Stimulated activated CD4-positive, alpha-beta T cell treated with anti-CD3 and anti-CD28 coated beads, Interleukin-12 subunit alpha, Interleukin-12 subunit beta, amount 100 ng/mL, for 48 hours (primary cell): ENCODE measurements at regions not wholly inside any gene's neighbourhood (a gene's known extent, or its start where the extent isn't known, plus 50 kb on each side); places are given as distances from the start of the nearest gene placed in this dataset.

Source experiments
- DNase-seq, 3 donors: peaks; one replicate each; pipeline ENCODE4 v3.0.0-alpha.2; 2020; ENCODE audit warnings: low read depth in 2 of 3, low spot score in 1 of 3

- no peak for DNase-seq
Measured at GRCh38 chr13:74004109-74004508, 130.1 kb downstream of the KLF12 start.

- no peak for DNase-seq
Measured at GRCh38 chr13:74003374-74003773, 130.8 kb downstream of the KLF12 start.

- DNase-seq: no peak
Measured at GRCh38 chr13:74000876-74001275, 133.3 kb downstream of the KLF12 start.

- DNase-seq: no peak
Measured at GRCh38 chr13:73998631-73999030, 135.6 kb downstream of the KLF12 start.

- no peak for DNase-seq
Measured at GRCh38 chr13:73997964-73998363, 136.2 kb downstream of the KLF12 start.

- no peak for DNase-seq
Measured at GRCh38 chr13:73996569-73996968, 137.6 kb downstream of the KLF12 start.

GRCh38 chr13:73995736-73996135, 138.5 kb downstream of the KLF12 start:
- no peak for DNase-seq

GRCh38 chr13:73993661-73994060, 140.5 kb downstream of the KLF12 start:
- DNase-seq: no peak

- no peak for DNase-seq
Measured at GRCh38 chr13:73991884-73992283, 142.3 kb downstream of the KLF12 start.

GRCh38 chr13:73991384-73991783, 142.8 kb downstream of the KLF12 start:
- no peak for DNase-seq

GRCh38 chr13:73989244-73989843, 144.9 kb downstream of the KLF12 start:
- DNase-seq: no peak

GRCh38 chr13:73988461-73988860, 145.7 kb downstream of the KLF12 start:
- no peak for DNase-seq

GRCh38 chr13:73987618-73988017, 146.6 kb downstream of the KLF12 start:
- no peak for DNase-seq

- no peak for DNase-seq
Measured at GRCh38 chr13:73985783-73986182, 148.4 kb downstream of the KLF12 start.

- DNase-seq: peak; percentile 59 to 72 (median 66)
Measured at GRCh38 chr13:73984949-73985691, 149.1 kb downstream of the KLF12 start.

- DNase-seq: no peak
Measured at GRCh38 chr13:73984201-73984600, 150.0 kb downstream of the KLF12 start.

GRCh38 chr13:73983109-73983508, 151.1 kb downstream of the KLF12 start:
- no peak for DNase-seq

GRCh38 chr13:73981595-73981994, 152.6 kb downstream of the KLF12 start:
- DNase-seq: no peak

GRCh38 chr13:73975767-73976166, 158.4 kb downstream of the KLF12 start:
- DNase-seq: no peak

GRCh38 chr13:73974051-73974450, 160.2 kb downstream of the KLF12 start:
- no peak for DNase-seq

- no peak for DNase-seq
Measured at GRCh38 chr13:73973156-73973555, 161.0 kb downstream of the KLF12 start.

- DNase-seq: no peak
Measured at GRCh38 chr13:73972545-73972944, 161.7 kb downstream of the KLF12 start.

- DNase-seq: no peak
Measured at GRCh38 chr13:73971481-73971880, 162.7 kb downstream of the KLF12 start.
